ENCODE measurements at regions not wholly inside any gene's neighbourhood (a gene's known extent, or its start where the extent isn't known, plus 50 kb on each side); places are given as distances from the start of the nearest gene placed in this dataset.

- Histone ChIP-seq H3K36me3 (no peaks in the 10 kb centered on the region), H3K4me3 (no peak overlapping the region), H3K9me3 (peaks cover 0 to 6% (median 0%) of the 10 kb centered on the region in 3 donors), H3K4me1 (no peaks in the 10 kb centered on the region), H3K27me3 (no peaks in the 10 kb centered on the region), H3K27ac (no peak overlapping the region)
- intact Hi-C loops (cut with DNase I), result no loop called here
- 81 to 90% methylated on average over 3 of the region's 3 CpGs for WGBS, 2 donors
- DNase-seq, result no peak
- no peak for TF ChIP-seq POLR2A (IDR thresholded peaks at IDR 0.05)
- TF ChIP-seq, protein P1, sequence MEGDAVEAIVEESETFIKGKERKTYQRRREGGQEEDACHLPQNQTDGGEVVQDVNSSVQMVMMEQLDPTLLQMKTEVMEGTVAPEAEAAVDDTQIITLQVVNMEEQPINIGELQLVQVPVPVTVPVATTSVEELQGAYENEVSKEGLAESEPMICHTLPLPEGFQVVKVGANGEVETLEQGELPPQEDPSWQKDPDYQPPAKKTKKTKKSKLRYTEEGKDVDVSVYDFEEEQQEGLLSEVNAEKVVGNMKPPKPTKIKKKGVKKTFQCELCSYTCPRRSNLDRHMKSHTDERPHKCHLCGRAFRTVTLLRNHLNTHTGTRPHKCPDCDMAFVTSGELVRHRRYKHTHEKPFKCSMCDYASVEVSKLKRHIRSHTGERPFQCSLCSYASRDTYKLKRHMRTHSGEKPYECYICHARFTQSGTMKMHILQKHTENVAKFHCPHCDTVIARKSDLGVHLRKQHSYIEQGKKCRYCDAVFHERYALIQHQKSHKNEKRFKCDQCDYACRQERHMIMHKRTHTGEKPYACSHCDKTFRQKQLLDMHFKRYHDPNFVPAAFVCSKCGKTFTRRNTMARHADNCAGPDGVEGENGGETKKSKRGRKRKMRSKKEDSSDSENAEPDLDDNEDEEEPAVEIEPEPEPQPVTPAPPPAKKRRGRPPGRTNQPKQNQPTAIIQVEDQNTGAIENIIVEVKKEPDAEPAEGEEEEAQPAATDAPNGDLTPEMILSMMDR (IDR thresholded peaks at IDR 0.05), result no peak
These were observed 771.7 kb downstream of the ADCYAP1 start for GRCh38 chr18:1676387-1676786.

GRCh38 chr18:1680108-1680507, 775.4 kb downstream of the ADCYAP1 start:
- WGBS, 2 donors, result 63 to 73% methylated on average over 1 of the region's 1 CpG
- no peaks in the 10 kb centered on the region for H3K9me3 ChIP-seq
- H3K27ac ChIP-seq, result no peak overlapping the region
- no peak overlapping the region for H3K4me3 ChIP-seq
- intact Hi-C loops (cut with DNase I), result no loop called here
- no peak for TF ChIP-seq POLR2A (IDR thresholded peaks at IDR 0.05)
- TF ChIP-seq, protein P1 (IDR thresholded peaks at IDR 0.05), result no peak
- H3K4me1 ChIP-seq, result no peaks in the 10 kb centered on the region
- H3K27me3 ChIP-seq, result no peaks in the 10 kb centered on the region
- no peak for DNase-seq
- no peaks in the 10 kb centered on the region for H3K36me3 ChIP-seq

DNA sequence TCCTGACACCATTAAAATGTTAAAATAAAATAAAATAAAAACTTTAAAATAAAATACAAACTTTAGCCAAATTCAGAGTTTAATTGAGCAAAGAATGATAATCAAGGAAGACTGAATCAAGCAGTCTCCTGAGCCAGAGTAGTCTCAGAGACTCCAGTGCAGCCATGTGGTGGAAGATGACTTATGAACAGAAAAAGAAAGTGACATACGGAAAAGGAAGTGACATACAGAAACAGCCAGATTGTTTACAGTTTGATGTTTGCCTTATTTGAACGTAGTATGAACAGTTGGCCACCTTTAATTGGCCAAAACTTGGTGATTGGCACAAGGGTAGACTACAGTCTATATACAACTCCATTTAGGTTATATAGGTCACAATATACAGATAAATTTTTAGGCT, 787.2 kb downstream of the ADCYAP1 start:
- 63 to 74% methylated on average over 2 of the region's 2 CpGs for WGBS, 2 donors
- Histone ChIP-seq H3K27me3 (no peaks in the 10 kb centered on the region), H3K9me3 (no peaks in the 10 kb centered on the region), H3K4me1 (no peaks in the 10 kb centered on the region), H3K27ac (no peak overlapping the region), H3K4me3 (no peak overlapping the region), H3K36me3 (no peaks in the 10 kb centered on the region)
- intact Hi-C loops (cut with DNase I), result no loop called here
- DNase-seq, result no peak
- TF ChIP-seq POLR2A (IDR thresholded peaks at IDR 0.05), result no peak
- TF ChIP-seq, protein P1 (IDR thresholded peaks at IDR 0.05), result no peak

GRCh38 chr18:1708006-1708405, 803.3 kb downstream of the ADCYAP1 start:
- no peaks in the 10 kb centered on the region for H3K27me3 ChIP-seq
- 28 to 59% methylated on average over 2 of the region's 2 CpGs for WGBS, 2 donors

DNA sequence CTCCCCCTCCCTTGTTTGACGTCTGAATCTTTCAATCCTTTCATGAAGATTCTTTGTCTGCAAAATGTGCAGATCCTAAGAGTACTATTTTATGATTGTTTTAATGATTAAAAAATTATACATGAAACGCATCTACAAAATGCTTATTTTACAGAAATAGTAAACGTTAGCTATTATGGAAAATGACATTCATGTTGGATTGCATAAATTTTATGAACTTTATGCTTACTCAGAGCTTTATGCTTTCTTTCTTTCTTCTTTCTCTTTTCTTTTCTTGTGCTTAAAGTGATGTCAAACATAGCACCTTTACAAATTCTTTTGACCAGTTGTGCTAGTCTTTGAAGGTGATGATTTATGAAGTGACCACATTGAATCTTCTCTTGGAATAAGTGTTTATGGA, 805.4 kb downstream of the ADCYAP1 start:
- H3K4me3 ChIP-seq, result no peak overlapping the region
- H3K27me3 ChIP-seq, result no peaks in the 10 kb centered on the region
- H3K9me3 ChIP-seq, result no peaks in the 10 kb centered on the region
- no peaks in the 10 kb centered on the region for H3K36me3 ChIP-seq
- 30 to 39% methylated on average over 3 of the region's 3 CpGs for WGBS, 2 donors
- no peak overlapping the region for H3K27ac ChIP-seq
- TF ChIP-seq, protein P1 (IDR thresholded peaks at IDR 0.05), result no peak
- TF ChIP-seq POLR2A (IDR thresholded peaks at IDR 0.05), result no peak
- no peaks in the 10 kb centered on the region for H3K4me1 ChIP-seq
- no peak for DNase-seq
- intact Hi-C loops (cut with DNase I), result no loop called here

More at GRCh38 chr18:1708006-1708405, 803.3 kb downstream of the ADCYAP1 start:
- TF ChIP-seq POLR2A (IDR thresholded peaks at IDR 0.05), result no peak
- TF ChIP-seq, protein P1 (IDR thresholded peaks at IDR 0.05), result no peak
- Histone ChIP-seq H3K36me3 (no peaks in the 10 kb centered on the region), H3K4me3 (no peak overlapping the region), H3K9me3 (no peaks in the 10 kb centered on the region), H3K4me1 (no peaks in the 10 kb centered on the region), H3K27ac (no peak overlapping the region)
- intact Hi-C loops (cut with DNase I), result no loop called here
- no peak for DNase-seq

Measured in esophagus squamous epithelium (tissue), 5 donors.